Right atrium auricular region (tissue), 2 donors: ENCODE measurements at regions not wholly inside any gene's neighbourhood (a gene's known extent, or its start where the extent isn't known, plus 50 kb on each side); places are given as distances from the start of the nearest gene placed in this dataset.

Source experiments
- DNase-seq: peaks from one replicate; pipeline ENCODE4 v3.0.0-alpha.2; 2019; ENCODE audit warnings: low spot score
- H3K27ac ChIP-seq, 2 donors: fragments of 200-600 bp; sonication (generic); 1 replicate in 1 of 2; 2 replicates in 1 of 2; pipeline ENCODE4 v1.5.1; 2016 to 2019
- H3K27me3 ChIP-seq, 2 donors: fragments of 200-600 bp; sonication (generic); one replicate each; pipeline versions ENCODE4 v1.5.1 to v1.6.0; 2017 to 2019
- H3K36me3 ChIP-seq: fragments of 200-600 bp; sonication (generic); one replicate; pipeline ENCODE4 v1.5.1; 2016
- H3K4me1 ChIP-seq, 2 donors: fragments of 200-600 bp; sonication (generic); one replicate each; pipeline versions ENCODE4 v1.5.1 to v1.6.0; 2017 to 2019
- H3K4me3 ChIP-seq, 2 donors: fragments of 200-600 bp; sonication (generic); 1 replicate in 1 of 2; 2 replicates in 1 of 2; pipeline ENCODE4 v1.5.1; 2017 to 2019; ENCODE audit warnings: mild to moderate bottlenecking in 1 of 2, moderate library complexity in 1 of 2
- H3K9me3 ChIP-seq, 2 donors: fragments of 200-600 bp; sonication (generic); one replicate each; pipeline ENCODE4 v1.5.1; 2019
- TF ChIP-seq, protein P1 (sequence below), 2 donors: fragments of 200-600 bp; sonication (generic); IDR thresholded peaks; one replicate each; pipeline ENCODE4 v1.5.1; 2019; ENCODE audit warnings: antibody characterized with exemption in 2 of 2

DNA sequence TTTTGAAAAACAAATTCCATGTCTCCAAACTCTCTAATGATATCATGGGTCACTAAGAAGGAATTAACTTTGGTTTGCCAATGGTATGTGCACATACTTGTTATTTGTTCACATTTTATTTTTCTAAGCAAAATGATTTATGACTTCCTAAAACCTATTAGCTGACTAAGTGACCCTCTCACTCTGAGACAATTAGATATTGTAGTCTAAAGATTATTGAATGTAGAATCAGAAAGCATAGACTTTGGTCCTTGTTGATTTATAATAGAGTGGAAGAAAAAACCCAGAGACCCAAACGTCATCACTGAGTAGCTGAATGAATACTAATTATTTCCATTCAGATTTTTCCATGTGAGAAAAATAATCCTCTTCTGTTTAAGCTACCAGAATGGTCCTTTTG is 243.5 kb upstream of the ANO3 start:
- H3K4me1 ChIP-seq = no peaks in the 10 kb centered on the region
- H3K9me3 ChIP-seq = no peaks in the 10 kb centered on the region
- TF ChIP-seq, protein P1, sequence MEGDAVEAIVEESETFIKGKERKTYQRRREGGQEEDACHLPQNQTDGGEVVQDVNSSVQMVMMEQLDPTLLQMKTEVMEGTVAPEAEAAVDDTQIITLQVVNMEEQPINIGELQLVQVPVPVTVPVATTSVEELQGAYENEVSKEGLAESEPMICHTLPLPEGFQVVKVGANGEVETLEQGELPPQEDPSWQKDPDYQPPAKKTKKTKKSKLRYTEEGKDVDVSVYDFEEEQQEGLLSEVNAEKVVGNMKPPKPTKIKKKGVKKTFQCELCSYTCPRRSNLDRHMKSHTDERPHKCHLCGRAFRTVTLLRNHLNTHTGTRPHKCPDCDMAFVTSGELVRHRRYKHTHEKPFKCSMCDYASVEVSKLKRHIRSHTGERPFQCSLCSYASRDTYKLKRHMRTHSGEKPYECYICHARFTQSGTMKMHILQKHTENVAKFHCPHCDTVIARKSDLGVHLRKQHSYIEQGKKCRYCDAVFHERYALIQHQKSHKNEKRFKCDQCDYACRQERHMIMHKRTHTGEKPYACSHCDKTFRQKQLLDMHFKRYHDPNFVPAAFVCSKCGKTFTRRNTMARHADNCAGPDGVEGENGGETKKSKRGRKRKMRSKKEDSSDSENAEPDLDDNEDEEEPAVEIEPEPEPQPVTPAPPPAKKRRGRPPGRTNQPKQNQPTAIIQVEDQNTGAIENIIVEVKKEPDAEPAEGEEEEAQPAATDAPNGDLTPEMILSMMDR (IDR thresholded peaks at IDR 0.05) = no peak
- no peaks in the 10 kb centered on the region for H3K27me3 ChIP-seq
- DNase-seq = no peak
- no peaks in the 10 kb centered on the region for H3K36me3 ChIP-seq
- no peak overlapping the region for H3K27ac ChIP-seq
- no peak overlapping the region for H3K4me3 ChIP-seq

DNA sequence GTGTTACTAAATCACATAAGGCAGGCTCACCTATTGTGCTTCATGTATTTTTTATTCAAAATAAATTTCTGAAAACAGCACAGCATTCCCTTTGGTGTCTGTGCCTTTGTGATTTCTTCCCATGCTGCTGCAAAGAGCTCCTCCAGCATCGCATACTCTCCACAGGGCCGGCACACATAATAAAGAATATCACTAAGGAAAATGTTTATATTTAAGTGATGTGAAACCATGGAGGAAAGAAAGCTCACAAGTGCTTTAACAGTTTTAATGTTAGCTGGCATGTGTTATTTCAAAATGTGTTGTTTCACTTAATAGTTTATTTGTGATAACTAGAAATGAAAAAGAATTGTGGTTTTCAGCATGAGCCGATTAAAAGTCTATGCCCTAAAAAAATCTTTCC is 241.3 kb upstream of the ANO3 start:
- Histone ChIP-seq H3K9me3 (no peaks in the 10 kb centered on the region), H3K4me1 (no peaks in the 10 kb centered on the region), H3K27ac (no peak overlapping the region), H3K36me3 (no peaks in the 10 kb centered on the region), H3K4me3 (no peak overlapping the region), H3K27me3 (no peaks in the 10 kb centered on the region)
- TF ChIP-seq, protein P1 (IDR thresholded peaks at IDR 0.05) = no peak
- no peak for DNase-seq

DNA sequence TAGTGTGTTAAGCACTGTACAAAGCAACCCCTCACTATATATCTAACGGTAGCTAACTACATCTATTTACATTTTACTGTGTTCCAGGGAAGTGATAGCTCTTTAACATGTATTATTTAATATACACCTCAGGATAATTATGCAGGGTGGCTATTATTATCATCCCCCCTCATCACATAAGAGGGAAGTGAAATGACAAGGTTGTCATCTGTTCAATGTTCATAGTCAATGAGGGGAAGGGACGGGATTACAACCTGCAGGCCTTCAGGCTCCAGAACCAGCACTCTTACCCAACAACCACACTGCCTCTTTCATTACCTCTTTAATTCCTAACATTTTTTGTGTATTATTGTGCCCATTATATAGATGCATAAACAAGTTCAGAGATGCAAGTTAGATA is 238.7 kb upstream of the ANO3 start:
- H3K36me3 ChIP-seq = no peaks in the 10 kb centered on the region
- H3K27me3 ChIP-seq = no peaks in the 10 kb centered on the region
- H3K9me3 ChIP-seq = no peaks in the 10 kb centered on the region
- TF ChIP-seq, protein P1 (IDR thresholded peaks at IDR 0.05) = no peak
- H3K4me1 ChIP-seq = no peaks in the 10 kb centered on the region
- no peak overlapping the region for H3K4me3 ChIP-seq
- no peak for DNase-seq
- no peak overlapping the region for H3K27ac ChIP-seq

DNA sequence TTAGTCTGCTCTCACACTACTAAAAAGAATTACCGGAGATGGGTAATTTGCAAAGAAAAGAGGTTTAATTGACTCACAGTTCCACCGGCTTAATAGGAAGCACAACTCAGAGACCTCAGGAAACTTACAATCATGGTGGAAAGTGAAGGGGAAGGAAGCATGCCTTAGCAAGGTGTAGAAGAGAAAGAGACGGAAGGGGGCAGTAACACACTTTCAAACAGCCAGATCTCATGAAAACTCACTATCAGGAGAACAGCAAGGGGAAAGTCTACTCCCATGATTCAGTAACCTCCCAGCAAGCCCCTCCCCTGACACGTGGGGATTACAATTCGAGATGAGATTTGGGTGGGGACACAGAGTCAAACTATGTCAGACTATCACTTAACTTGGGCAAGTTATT is 236.6 kb upstream of the ANO3 start:
- Histone ChIP-seq H3K27me3 (no peaks in the 10 kb centered on the region), H3K36me3 (no peaks in the 10 kb centered on the region), H3K27ac (no peak overlapping the region), H3K4me1 (no peaks in the 10 kb centered on the region), H3K4me3 (no peak overlapping the region), H3K9me3 (no peaks in the 10 kb centered on the region)
- TF ChIP-seq, protein P1 (IDR thresholded peaks at IDR 0.05) = no peak
- no peak for DNase-seq

DNA sequence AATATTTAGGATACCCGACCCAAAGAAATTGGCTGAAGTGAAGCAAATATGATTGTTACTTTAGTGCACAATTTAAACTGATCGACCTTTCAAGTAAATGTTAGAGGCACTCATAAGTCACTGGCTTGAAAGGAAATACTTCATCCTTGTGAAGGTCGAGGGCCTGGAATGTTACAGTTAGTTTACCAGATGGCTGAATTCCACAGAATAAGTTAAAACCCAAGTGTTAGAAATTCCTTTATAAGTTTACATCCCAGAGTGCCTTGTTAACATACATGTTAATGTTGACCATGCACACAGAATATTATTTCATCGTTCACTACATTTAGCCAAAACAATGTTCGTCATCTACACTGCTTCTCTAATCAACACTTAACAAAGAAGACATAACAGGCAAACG is 235.5 kb upstream of the ANO3 start:
- H3K4me3 ChIP-seq = no peak overlapping the region
- no peaks in the 10 kb centered on the region for H3K9me3 ChIP-seq

DNA sequence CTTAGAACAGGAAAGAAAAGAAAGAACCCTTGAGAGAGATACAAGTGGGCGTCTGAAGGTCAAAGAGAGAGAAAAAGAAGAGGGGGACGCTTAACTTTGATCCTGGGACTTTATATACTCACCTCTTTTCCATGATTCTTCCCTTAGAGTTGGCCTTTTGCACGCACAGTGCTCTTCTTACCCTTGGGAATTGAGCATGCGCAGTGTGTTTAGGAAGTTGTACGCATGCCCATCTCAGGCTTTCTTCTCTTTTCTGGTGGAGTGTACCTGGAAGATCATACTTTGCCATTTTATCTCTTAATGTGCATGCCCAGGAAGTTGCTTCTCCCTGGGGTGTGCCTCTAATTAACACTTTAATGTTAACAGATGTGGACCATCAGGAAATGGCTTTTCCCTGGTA is 229.6 kb upstream of the ANO3 start:
- H3K4me3 ChIP-seq = no peak overlapping the region
- no peaks in the 10 kb centered on the region for H3K27me3 ChIP-seq
- no peaks in the 10 kb centered on the region for H3K36me3 ChIP-seq
- H3K9me3 ChIP-seq = no peaks in the 10 kb centered on the region
- TF ChIP-seq, protein P1 (IDR thresholded peaks at IDR 0.05) = no peak
- H3K4me1 ChIP-seq = no peaks in the 10 kb centered on the region
- H3K27ac ChIP-seq = no peak overlapping the region
- no peak for DNase-seq

More for the DNA sequence above, 235.5 kb upstream of the ANO3 start:
- H3K4me1 ChIP-seq = no peaks in the 10 kb centered on the region
- no peak overlapping the region for H3K27ac ChIP-seq
- no peak for DNase-seq
- no peaks in the 10 kb centered on the region for H3K36me3 ChIP-seq
- H3K27me3 ChIP-seq = no peaks in the 10 kb centered on the region
- TF ChIP-seq, protein P1 (IDR thresholded peaks at IDR 0.05) = no peak
